ENCODE measurements at regions not wholly inside any gene's neighbourhood (a gene's known extent, or its start where the extent isn't known, plus 50 kb on each side); places are given as distances from the start of the nearest gene placed in this dataset.

GRCh38 chr16:82567175-82567574, 59.6 kb upstream of the CDH13 start:
- H3K36me3 Mint-ChIP-seq (ENCODE audit: low read depth), result no peaks in the 10 kb centered on the region
- no peaks in the 10 kb centered on the region for H3K4me1 Mint-ChIP-seq (ENCODE audit: low read depth)
- no peak overlapping the region for H3K27ac Mint-ChIP-seq
- no peak overlapping the region for H3K4me3 Mint-ChIP-seq
- H3K27me3 Mint-ChIP-seq (ENCODE audit: low read depth), result no peaks in the 10 kb centered on the region
- peaks cover 5% of the 10 kb centered on the region for H3K9me3 Mint-ChIP-seq
- DNase-seq (ENCODE audit: low spot score), result no peak

DNA sequence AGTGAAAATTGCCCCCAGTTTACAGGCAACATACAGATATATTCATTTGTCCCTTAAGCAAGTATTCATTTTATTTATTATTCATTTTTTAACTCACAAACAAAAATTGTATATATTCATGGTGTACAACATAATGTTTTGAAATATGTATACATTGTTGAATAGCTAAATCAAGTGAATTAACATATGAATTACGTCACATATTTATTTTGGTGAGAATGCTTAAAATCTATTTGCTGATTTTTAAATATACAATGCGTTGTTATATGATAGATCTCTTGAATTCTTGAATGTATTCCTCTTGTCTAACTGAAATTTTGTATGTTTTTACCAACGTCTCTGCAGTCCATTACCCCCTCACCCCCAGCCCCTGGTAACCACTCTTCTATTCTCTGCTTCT, 63.4 kb upstream of the CDH13 start:
- H3K27ac Mint-ChIP-seq, result no peak overlapping the region
- no peak overlapping the region for H3K4me3 Mint-ChIP-seq
- no peak for DNase-seq (ENCODE audit: low spot score)
- no peaks in the 10 kb centered on the region for H3K27me3 Mint-ChIP-seq (ENCODE audit: low read depth)
- H3K36me3 Mint-ChIP-seq (ENCODE audit: low read depth), result no peaks in the 10 kb centered on the region
- H3K4me1 Mint-ChIP-seq (ENCODE audit: low read depth), result no peaks in the 10 kb centered on the region
- H3K9me3 Mint-ChIP-seq, result peaks cover 5% of the 10 kb centered on the region

DNA sequence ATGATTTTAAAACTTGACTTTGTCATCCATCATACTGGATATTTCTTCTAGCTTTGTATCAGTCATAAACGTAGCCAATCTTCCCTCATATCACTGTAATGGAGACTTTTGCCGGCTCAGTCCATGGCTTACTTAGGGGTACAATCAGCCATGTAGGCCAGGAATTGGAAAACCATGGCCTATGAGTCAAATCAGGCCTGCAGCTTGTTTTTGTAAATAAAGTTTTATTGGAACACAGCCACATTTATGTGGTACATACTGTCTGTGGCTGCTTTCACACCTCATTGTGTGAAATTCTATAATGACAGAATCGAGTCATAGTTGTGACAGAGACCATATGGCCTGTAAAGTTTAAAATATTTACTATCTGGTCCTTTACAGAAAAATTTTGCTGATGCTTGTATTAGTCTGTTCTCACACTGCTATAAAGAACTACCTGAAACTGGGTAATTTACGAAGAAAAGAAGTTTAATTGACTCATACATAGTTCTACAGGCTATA, 64.5 kb upstream of the CDH13 start:
- Mint-ChIP-seq H3K9me3 (peaks cover 5% of the 10 kb centered on the region), H3K27me3 (ENCODE audit: low read depth) (no peaks in the 10 kb centered on the region), H3K4me3 (no peak overlapping the region), H3K27ac (no peak overlapping the region), H3K36me3 (ENCODE audit: low read depth) (no peaks in the 10 kb centered on the region), H3K4me1 (ENCODE audit: low read depth) (no peaks in the 10 kb centered on the region)
- DNase-seq (ENCODE audit: low spot score), result no peak

DNA sequence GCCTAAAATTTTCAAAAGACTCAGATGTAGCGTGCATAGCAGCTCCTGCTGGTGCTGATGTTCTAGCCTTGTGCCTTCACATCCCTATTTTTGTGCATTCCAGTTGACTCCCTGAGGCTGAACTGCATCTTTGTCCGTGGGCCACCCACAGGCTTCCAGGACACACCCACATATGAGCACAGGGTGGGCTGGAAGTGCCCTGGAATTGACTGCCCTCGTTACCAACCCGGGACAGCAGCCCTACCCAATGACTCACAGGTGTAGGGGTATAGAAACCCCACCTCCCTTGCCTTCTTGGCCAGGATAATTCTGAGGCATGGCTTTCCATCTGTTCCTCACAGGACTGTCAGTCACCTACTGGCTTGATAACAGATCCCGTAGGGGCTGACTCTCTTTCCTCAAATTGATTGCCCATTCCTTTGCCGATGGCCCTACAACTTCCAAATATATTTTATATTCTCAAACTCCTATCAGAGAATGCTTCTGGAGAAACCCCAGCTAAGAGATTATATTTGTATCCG, 65.9 kb upstream of the CDH13 start:
- DNase-seq (ENCODE audit: low spot score), result no peak
- Mint-ChIP-seq H3K36me3 (ENCODE audit: low read depth) (no peaks in the 10 kb centered on the region), H3K27me3 (ENCODE audit: low read depth) (no peaks in the 10 kb centered on the region), H3K4me3 (no peak overlapping the region), H3K9me3 (peaks cover 5% of the 10 kb centered on the region), H3K4me1 (ENCODE audit: low read depth) (no peaks in the 10 kb centered on the region), H3K27ac (no peak overlapping the region)

DNA sequence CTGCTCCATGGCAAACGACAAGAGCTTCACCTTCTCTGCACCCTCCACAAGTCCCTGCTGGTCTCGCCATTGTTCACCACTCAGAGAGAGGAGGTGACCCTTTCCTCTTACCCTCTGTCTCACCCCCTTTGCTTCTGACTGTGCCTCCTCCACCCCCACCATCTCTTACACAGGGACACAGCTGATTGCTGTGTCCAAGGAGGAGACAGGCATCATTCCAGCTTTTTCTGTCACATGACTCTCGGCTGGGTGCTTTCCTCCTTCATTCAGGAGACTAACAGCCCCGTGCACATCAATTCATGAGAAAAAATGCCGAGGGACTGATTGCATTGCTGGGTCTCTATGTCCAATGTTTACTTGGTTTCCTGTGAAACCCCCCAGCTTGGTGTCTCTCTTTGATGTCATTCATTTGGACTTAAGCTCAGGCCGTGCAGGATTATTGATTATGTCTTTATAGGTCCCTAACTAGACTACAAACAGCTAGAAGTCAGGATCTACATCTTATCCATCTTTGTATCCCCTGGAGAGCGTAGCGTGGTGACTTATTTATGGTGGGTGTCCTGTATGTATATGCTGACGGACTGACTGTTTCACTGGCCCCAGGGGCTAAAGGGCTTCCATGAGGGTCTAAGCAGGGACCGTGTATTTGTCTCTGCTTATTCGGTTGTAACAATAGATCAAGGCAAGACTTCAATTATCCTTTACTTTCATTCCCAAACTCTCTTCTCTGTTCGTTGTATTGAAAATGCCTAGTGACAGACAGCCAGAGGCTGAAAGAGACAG, 82.2 kb upstream of the CDH13 start:
- H3K4me3 Mint-ChIP-seq, result no peak overlapping the region
- no peaks in the 10 kb centered on the region for H3K9me3 Mint-ChIP-seq
- H3K27me3 Mint-ChIP-seq (ENCODE audit: low read depth), result no peaks in the 10 kb centered on the region
- no peak for DNase-seq (ENCODE audit: low spot score)
- H3K36me3 Mint-ChIP-seq (ENCODE audit: low read depth), result no peaks in the 10 kb centered on the region
- no peaks in the 10 kb centered on the region for H3K4me1 Mint-ChIP-seq (ENCODE audit: low read depth)
- H3K27ac Mint-ChIP-seq, result no peak overlapping the region

- Mint-ChIP-seq H3K9me3 (no peaks in the 10 kb centered on the region), H3K4me1 (ENCODE audit: low read depth) (no peaks in the 10 kb centered on the region), H3K36me3 (ENCODE audit: low read depth) (no peaks in the 10 kb centered on the region), H3K4me3 (no peak overlapping the region), H3K27ac (no peak overlapping the region), H3K27me3 (ENCODE audit: low read depth) (no peaks in the 10 kb centered on the region)
- no peak for DNase-seq (ENCODE audit: low spot score)
Measured at GRCh38 chr16:82542714-82543113, 84.1 kb upstream of the CDH13 start.

DNA sequence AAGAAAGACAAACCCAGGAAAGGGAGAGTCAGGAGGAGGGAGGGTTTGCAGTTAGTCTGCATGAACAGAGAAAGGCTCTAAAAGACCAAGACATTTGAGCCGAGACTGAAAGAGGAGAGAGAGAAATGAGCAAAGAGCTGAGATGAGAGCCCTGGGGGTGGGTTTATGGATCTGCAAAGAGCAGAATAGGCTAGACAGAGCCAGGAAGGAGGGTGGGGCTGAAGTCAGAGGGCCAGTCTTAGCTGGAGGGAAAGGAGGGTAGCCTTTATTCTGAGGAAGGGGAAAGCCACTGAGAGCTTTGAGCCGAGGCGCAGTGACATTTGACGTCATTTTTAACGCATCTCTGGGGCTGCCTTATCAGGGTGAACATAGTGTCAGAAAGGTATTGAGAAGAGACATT, 85.7 kb upstream of the CDH13 start:
- Mint-ChIP-seq H3K9me3 (no peaks in the 10 kb centered on the region), H3K27me3 (ENCODE audit: low read depth) (no peaks in the 10 kb centered on the region), H3K27ac (no peak overlapping the region), H3K36me3 (ENCODE audit: low read depth) (no peaks in the 10 kb centered on the region), H3K4me1 (ENCODE audit: low read depth) (no peaks in the 10 kb centered on the region), H3K4me3 (no peak overlapping the region)
- no peak for DNase-seq (ENCODE audit: low spot score)

DNA sequence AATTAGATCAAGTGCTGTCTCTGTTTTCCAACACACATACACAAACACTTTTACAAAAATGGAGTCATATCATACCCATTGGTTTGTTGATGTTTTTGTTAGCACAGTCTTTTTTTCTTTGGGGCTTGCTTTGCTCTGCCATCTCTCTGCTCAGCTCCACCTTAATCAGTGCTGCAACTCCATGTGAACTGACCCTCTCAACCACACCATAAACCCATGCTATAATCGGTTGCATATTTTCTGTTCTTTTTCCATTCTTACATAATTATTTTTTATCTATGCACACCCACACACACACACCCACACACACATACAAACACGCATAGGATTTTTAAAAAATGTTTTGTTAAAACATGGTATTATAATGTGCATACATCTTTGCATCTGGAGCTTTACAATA, 91.0 kb upstream of the CDH13 start:
- Mint-ChIP-seq H3K36me3 (ENCODE audit: low read depth) (no peaks in the 10 kb centered on the region), H3K27me3 (ENCODE audit: low read depth) (no peaks in the 10 kb centered on the region), H3K27ac (no peak overlapping the region), H3K9me3 (peaks cover 2% of the 10 kb centered on the region), H3K4me3 (no peak overlapping the region), H3K4me1 (ENCODE audit: low read depth) (no peaks in the 10 kb centered on the region)
- no peak for DNase-seq (ENCODE audit: low spot score)

DNA sequence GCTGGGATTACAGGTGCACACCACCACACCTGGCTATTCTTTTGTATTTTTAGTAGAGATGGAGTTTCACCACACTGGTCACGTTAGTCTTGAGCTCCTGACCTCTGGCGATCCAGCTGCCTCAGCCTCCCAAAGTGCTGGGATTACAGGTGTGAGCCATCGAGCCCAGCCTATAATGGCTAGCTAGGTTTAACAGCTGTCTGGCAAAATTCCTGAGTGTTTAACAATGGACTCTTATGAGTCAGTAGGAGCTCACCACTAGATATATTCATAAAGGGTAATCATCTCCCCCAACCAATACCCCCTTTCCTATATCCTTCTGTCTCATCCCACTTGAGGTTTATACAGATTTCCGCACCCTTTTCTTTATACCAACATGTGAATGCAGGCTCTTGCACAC, 91.5 kb upstream of the CDH13 start:
- Mint-ChIP-seq H3K27ac (no peak overlapping the region), H3K4me3 (no peak overlapping the region), H3K36me3 (ENCODE audit: low read depth) (no peaks in the 10 kb centered on the region)

DNA sequence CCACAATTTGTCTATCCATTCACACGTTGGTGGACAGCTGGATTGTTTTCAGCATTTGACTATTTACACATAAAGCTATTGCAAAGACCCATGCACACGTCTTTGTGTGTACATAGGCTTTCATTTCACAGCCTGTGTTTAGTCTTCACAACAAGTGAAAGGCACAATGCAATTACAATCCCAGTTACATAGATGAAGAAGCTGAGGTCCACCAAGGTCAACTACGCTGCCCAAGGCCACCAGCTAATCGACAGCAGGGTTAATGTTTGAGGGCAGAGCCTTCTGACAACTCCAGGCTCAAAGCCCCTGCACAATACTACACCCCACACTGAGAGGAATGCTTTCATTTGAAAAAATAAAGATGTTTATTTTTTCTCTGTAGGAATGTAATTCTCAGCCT, 93.6 kb upstream of the CDH13 start:
- no peak for DNase-seq (ENCODE audit: low spot score)
- no peak overlapping the region for H3K4me3 Mint-ChIP-seq
- H3K27me3 Mint-ChIP-seq (ENCODE audit: low read depth), result no peaks in the 10 kb centered on the region
- H3K27ac Mint-ChIP-seq, result no peak overlapping the region
- H3K36me3 Mint-ChIP-seq (ENCODE audit: low read depth), result no peaks in the 10 kb centered on the region
- no peaks in the 10 kb centered on the region for H3K4me1 Mint-ChIP-seq (ENCODE audit: low read depth)
- H3K9me3 Mint-ChIP-seq, result peaks cover 11% of the 10 kb centered on the region

More for the DNA sequence above, 91.5 kb upstream of the CDH13 start:
- H3K27me3 Mint-ChIP-seq (ENCODE audit: low read depth), result no peaks in the 10 kb centered on the region
- H3K9me3 Mint-ChIP-seq, result peaks cover 6% of the 10 kb centered on the region
- H3K4me1 Mint-ChIP-seq (ENCODE audit: low read depth), result no peaks in the 10 kb centered on the region
- DNase-seq (ENCODE audit: low spot score), result no peak

DNA sequence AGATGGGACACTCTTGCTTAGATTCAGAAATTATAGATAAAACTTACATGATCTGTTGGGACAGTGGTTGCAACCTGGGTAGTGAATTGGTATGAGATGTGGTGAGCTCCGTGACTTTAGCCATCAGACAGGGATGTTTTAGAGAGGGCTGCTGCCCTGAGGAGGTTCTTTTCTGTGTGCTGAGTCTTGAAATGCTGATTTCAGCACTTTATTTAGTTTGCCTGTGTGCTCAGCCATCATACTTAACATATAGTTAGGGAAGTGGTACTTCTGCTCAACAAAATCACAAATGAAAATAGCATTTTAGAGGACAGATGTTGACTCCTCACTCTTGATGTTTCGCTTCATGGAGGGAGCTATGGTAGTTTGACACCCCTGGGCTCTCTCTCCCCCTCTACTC, 95.9 kb upstream of the CDH13 start:
- Mint-ChIP-seq H3K9me3 (peaks cover 12% of the 10 kb centered on the region), H3K4me3 (no peak overlapping the region), H3K36me3 (ENCODE audit: low read depth) (no peaks in the 10 kb centered on the region), H3K27ac (no peak overlapping the region), H3K27me3 (ENCODE audit: low read depth) (no peaks in the 10 kb centered on the region), H3K4me1 (ENCODE audit: low read depth) (no peaks in the 10 kb centered on the region)
- DNase-seq (ENCODE audit: low spot score), result no peak

GRCh38 chr16:82527101-82527500, 99.7 kb upstream of the CDH13 start:
- Mint-ChIP-seq H3K36me3 (ENCODE audit: low read depth) (no peaks in the 10 kb centered on the region), H3K4me1 (ENCODE audit: low read depth) (no peaks in the 10 kb centered on the region), H3K27me3 (ENCODE audit: low read depth) (no peaks in the 10 kb centered on the region), H3K9me3 (peaks cover 21% of the 10 kb centered on the region), H3K4me3 (no peak overlapping the region), H3K27ac (no peak overlapping the region)
- DNase-seq (ENCODE audit: low spot score), result no peak

DNA sequence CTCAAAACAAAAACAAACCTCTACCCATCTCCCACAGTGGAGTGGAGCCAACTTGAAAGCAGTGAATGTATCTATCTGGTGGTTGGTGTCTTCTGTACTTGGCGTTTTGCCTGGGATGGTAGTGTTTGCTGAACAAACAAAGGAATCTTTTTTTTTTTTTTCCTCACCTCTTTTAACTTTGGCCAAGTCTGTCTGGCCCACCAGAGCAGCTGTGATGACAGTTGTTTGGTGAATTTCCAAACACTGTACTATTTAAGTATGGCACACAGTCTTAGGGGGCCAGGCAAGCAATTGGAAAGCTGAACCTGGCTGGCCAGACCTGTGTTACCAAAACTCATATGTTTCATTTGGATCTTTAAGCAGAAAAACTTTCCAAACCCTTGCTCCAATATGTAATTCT, 101.8 kb upstream of the CDH13 start:
- no peak overlapping the region for H3K4me3 Mint-ChIP-seq

GRCh38 chr16:82523815-82524214, 103.0 kb upstream of the CDH13 start:
- no peak for DNase-seq (ENCODE audit: low spot score)
- Mint-ChIP-seq H3K36me3 (ENCODE audit: low read depth) (no peaks in the 10 kb centered on the region), H3K27ac (no peak overlapping the region), H3K4me3 (no peak overlapping the region), H3K9me3 (peaks cover 15% of the 10 kb centered on the region), H3K27me3 (ENCODE audit: low read depth) (no peaks in the 10 kb centered on the region), H3K4me1 (ENCODE audit: low read depth) (no peaks in the 10 kb centered on the region)

More for the DNA sequence above, 101.8 kb upstream of the CDH13 start:
- DNase-seq (ENCODE audit: low spot score), result no peak
- Mint-ChIP-seq H3K27ac (no peak overlapping the region), H3K9me3 (peaks cover 15% of the 10 kb centered on the region), H3K36me3 (ENCODE audit: low read depth) (no peaks in the 10 kb centered on the region), H3K4me1 (ENCODE audit: low read depth) (no peaks in the 10 kb centered on the region), H3K27me3 (ENCODE audit: low read depth) (no peaks in the 10 kb centered on the region)

GRCh38 chr16:82522026-82522425, 104.7 kb upstream of the CDH13 start:
- peaks cover 9% of the 10 kb centered on the region for H3K9me3 Mint-ChIP-seq
- no peaks in the 10 kb centered on the region for H3K4me1 Mint-ChIP-seq (ENCODE audit: low read depth)
- no peak overlapping the region for H3K27ac Mint-ChIP-seq
- no peak overlapping the region for H3K4me3 Mint-ChIP-seq
- no peaks in the 10 kb centered on the region for H3K27me3 Mint-ChIP-seq (ENCODE audit: low read depth)
- H3K36me3 Mint-ChIP-seq (ENCODE audit: low read depth), result no peaks in the 10 kb centered on the region
- no peak for DNase-seq (ENCODE audit: low spot score)
